Heart left ventricle (tissue), 16 donors: ENCODE measurements at regions not wholly inside any gene's neighbourhood (a gene's known extent, or its start where the extent isn't known, plus 50 kb on each side); places are given as distances from the start of the nearest gene placed in this dataset.
A peak's percentile ranks its signal among the peaks of the same experiment; 100 is the strongest.

ENCODE experiments used
- ATAC-seq, 4 donors: fragments of 200-7000 bp; cut with Tn5 transposase; one replicate each; pipeline ENCODE4 v1.9.1; 2020 to 2022; ENCODE audit warnings: moderate library complexity in 4 of 4, mild to moderate bottlenecking in 3 of 4, moderate number of reproducible peaks in 1 of 4
- DNase-seq, 5 donors: peaks; one replicate each; pipeline ENCODE4 v3.0.0-alpha.2; 2020
- H3K27ac ChIP-seq, 12 donors: fragments of 200-600 bp; sonication (generic) in 4 of 12; one replicate each; pipeline versions ENCODE4 v1.5.0 to v1.8.0; 2016 to 2022; ENCODE audit warnings: mild to moderate bottlenecking in 2 of 12
- H3K27me3 ChIP-seq, 9 donors: fragments of 200-600 bp; sonication (generic) in 2 of 9; one replicate each; pipeline versions ENCODE4 v1.5.1 to v1.8.0; 2016 to 2022; ENCODE audit warnings: mild to moderate bottlenecking in 3 of 9
- H3K36me3 ChIP-seq, 9 donors: fragments of 200-600 bp; sonication (generic) in 2 of 9; one replicate each; pipeline versions ENCODE4 v1.5.0 to v1.8.0; 2018 to 2022; ENCODE audit warnings: mild to moderate bottlenecking in 2 of 9
- H3K4me1 ChIP-seq, 12 donors: fragments of 200-600 bp; sonication (generic) in 4 of 12; one replicate each; pipeline versions ENCODE4 v1.5.0 to v1.8.0; 2016 to 2022; ENCODE audit warnings: mild to moderate bottlenecking in 3 of 12
- H3K4me3 ChIP-seq, 12 donors: fragments of 200-600 bp; sonication (generic) in 4 of 12; one replicate each; pipeline versions ENCODE4 v1.5.0 to v1.8.0; 2017 to 2022; ENCODE audit warnings: mild to moderate bottlenecking in 9 of 12, moderate library complexity in 4 of 12
- H3K9me3 ChIP-seq, 12 donors: fragments of 200-600 bp; sonication (generic) in 4 of 12; one replicate each; pipeline versions ENCODE4 v1.5.0 to v1.8.0; 2016 to 2022; ENCODE audit warnings: mild to moderate bottlenecking in 1 of 12
- CTCF ChIP-seq, 12 donors: fragments of 200-600 bp; sonication (generic) in 4 of 12; IDR thresholded peaks; one replicate each; pipeline versions ENCODE4 v1.5.0 to v1.8.0; 2018 to 2022; ENCODE audit warnings: antibody characterized with exemption in 12 of 12, mild to moderate bottlenecking in 5 of 12
- POLR2A ChIP-seq, 2 donors: fragments of 450-650 bp; IDR thresholded peaks; one replicate each; pipeline ENCODE4 v1.6.1; 2017; ENCODE audit warnings: antibody characterized with exemption in 2 of 2, mild to moderate bottlenecking in 2 of 2, moderate library complexity in 2 of 2
- WGBS, 4 donors: extraction: QIAGEN DNeasy Blood & Tissue Kit in 2 of 4; methylation state at CpG; one replicate each; pipeline versions ENCODE4 v1.1.5 to v1.1.7; 2013 to 2018; 5-methylcytosine and 5-hydroxymethylcytosine counted together
- intact Hi-C, 10 donors: fragments of 100-400 bp; cut with DNase I; formaldehyde crosslinking; loops; one replicate each; pipeline versions ENCODE4 v1.11.1 to v1.14.2; 2022
- donor health status: ischemic (EF 13 %, LVEDD 7.1; RV severe dilation, severe dysfunction).
- donor health status: healthy with polysubstance abuse.
- donor health status: DM: no; HTN: yes; CAD: no.
- donor health status: DM: no; HTN: no; CAD: no.
- donor health status: ischemic (EF 25% LVEDD 6.9; RV normal size, moderate dysfunction).
- donor health status: ischemic (EF 25% LVEDD 5.7; RV mildly dilated, moderate dysfunction).
- donor health status: healthy.
- donor health status: DM: yes; HTN: yes; CAD: no.
- donor health status: ischemic (EF 35%, LVEDD 5.7; RV mildly dilated, moderate dysfunction).
- donor health status: nonischemic (EF 11% LVEDD 7.7; RV severe dilation, severe dysfunction).
- donor health status: DM: yes; HTN: yes; CAD: no.
- donor health status: PGD.
- donor health status: ischemic (EF 29% LVEDD 5.4; RV normal size, mild dysfunction).
- donor health status: nonischemic (EF 23%, LVEDD 6.1; RV moderate dilation, normal function).

- Histone ChIP-seq H3K4me1 (peaks cover 0 to 25% (median 9%) of the 10 kb centered on the region in 12 donors), H3K4me3 (no peak overlapping the region), H3K27me3 (no peaks in the 10 kb centered on the region), H3K27ac (no peak overlapping the region), H3K36me3 (no peaks in the 10 kb centered on the region), H3K9me3 (no peaks in the 10 kb centered on the region)
- intact Hi-C loops, result loop anchor here in 1 of 10 donors (5.0 kb wide), 1 partner anchor 71 kb away; no protein-coding TSS in a partner anchor
- TF ChIP-seq CTCF (IDR thresholded peaks at IDR 0.05) (no peak), POLR2A (IDR thresholded peaks at IDR 0.05) (no peak)
- DNase-seq (no peak), ATAC-seq (no peak)
- 90 to 94% (median 92%) methylated on average over 6 of the region's 6 CpGs for WGBS, 4 donors
Measured at GRCh38 chr15:31230630-31231485, 95.8 kb upstream of the KLF13 start.

GRCh38 chr15:31234815-31235214 lies 91.8 kb upstream of the KLF13 start:
- intact Hi-C loops, result loop anchor here in 3 of 10 donors (5.0 kb wide), 4 partner anchors 67 to 162 kb away; partner anchors contain the start of gene KLF13 (in 2 of the 3)
- TF ChIP-seq CTCF (IDR thresholded peaks at IDR 0.05), result no peak
- no peak for TF ChIP-seq POLR2A (IDR thresholded peaks at IDR 0.05)
- no peaks in the 10 kb centered on the region for H3K9me3 ChIP-seq
- peak overlapping the region in 5 of 12 donors; percentile 89 to 94 (median 91) for H3K27ac ChIP-seq
- H3K27me3 ChIP-seq, result no peaks in the 10 kb centered on the region
- H3K4me3 ChIP-seq, result no peak overlapping the region
- 77 to 89% (median 79%) methylated on average over 5 of the region's 5 CpGs for WGBS, 4 donors
- no peaks in the 10 kb centered on the region for H3K36me3 ChIP-seq
- ATAC-seq (no peak), DNase-seq (no peak)
- H3K4me1 ChIP-seq, result peaks cover 5 to 53% (median 30%) of the 10 kb centered on the region in 12 donors

GRCh38 chr15:31235311-31236183 lies 91.1 kb upstream of the KLF13 start:
- no peak for TF ChIP-seq CTCF (IDR thresholded peaks at IDR 0.05)
- no peak for TF ChIP-seq POLR2A (IDR thresholded peaks at IDR 0.05)
- Histone ChIP-seq H3K4me3 (peak overlapping the region in 6 of 12 donors; percentile 4 to 31 (median 22)), H3K27me3 (no peaks in the 10 kb centered on the region), H3K36me3 (no peaks in the 10 kb centered on the region), H3K4me1 (peaks cover 5 to 53% (median 30%) of the 10 kb centered on the region in 12 donors), H3K9me3 (no peaks in the 10 kb centered on the region), H3K27ac (peak overlapping the region; percentile 83 to 96 (median 90))
- ATAC-seq (peak; percentile 79 to 88 (median 80)), DNase-seq (peak; percentile 77 to 88 (median 80))
- 38 to 49% (median 39%) methylated on average over 20 of the region's 20 CpGs for WGBS, 4 donors
- intact Hi-C loops, result loop anchor here in 5 of 10 donors (1.0 to 5.0 kb wide), 6 partner anchors 19 to 162 kb away; partner anchors contain the start of gene KLF13 (in 5 of the 5)
